ENCODE measurements at regions not wholly inside any gene's neighbourhood (a gene's known extent, or its start where the extent isn't known, plus 50 kb on each side); places are given as distances from the start of the nearest gene placed in this dataset.
"Not testable (repeated sequence)": the region's sequence is repeated elsewhere in the genome, so short reads cannot be mapped to it uniquely, and the experiment has no call there.

DNA sequence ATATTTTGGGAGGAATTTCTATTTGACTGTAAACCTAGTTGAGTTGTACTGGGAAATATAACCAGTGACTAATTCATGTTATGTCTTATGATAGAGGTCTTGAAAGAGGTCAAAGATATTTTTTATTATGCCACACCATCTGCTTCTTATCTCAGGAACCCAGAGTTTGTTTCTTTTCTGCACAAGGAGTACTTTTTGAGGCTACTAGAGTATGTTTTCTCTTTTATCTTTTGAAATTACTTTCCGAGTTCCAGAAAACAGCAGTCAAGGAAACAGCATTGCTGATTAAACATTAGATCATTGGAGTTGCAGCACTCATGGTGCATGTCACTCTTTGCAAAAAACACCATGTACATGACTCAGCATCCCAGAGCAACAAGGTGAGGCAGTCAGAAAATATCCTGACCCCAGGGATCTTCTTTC lies 645.8 kb upstream of the NR2F2 start:
- H3K9me3 ChIP-seq (ENCODE audit: control insufficient read depth, low read length), result no peaks in the 10 kb centered on the region
- H3K4me3 ChIP-seq (ENCODE audit: low read length), result no peak overlapping the region
- no peaks in the 10 kb centered on the region for H3K27me3 ChIP-seq (ENCODE audit: control insufficient read depth, insufficient read depth, low read length)
- no peaks in the 10 kb centered on the region for H3K36me3 ChIP-seq (ENCODE audit: control insufficient read depth, insufficient read depth, low read length)
- H3K4me1 ChIP-seq (ENCODE audit: control insufficient read depth, insufficient read depth, low read length), result no peaks in the 10 kb centered on the region
- H3K9ac ChIP-seq (ENCODE audit: low read length), result no peak overlapping the region

DNA sequence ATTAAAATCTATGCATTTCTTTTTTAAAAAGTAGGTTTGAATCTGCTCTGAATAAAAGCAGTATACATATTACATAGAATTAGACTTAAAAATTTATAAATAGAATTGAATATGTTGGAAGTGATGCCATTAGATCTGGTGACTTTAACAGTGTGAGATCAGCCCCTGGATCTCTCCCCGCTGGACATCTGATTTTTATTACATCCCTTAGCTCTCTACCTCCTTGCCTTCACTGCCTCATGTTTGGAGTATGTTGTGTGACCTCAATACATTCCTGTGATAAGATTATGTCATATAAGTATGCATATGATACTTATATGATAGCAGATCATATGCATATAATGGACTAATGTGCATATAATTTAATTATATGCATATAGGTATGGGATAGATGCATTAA lies 643.4 kb upstream of the NR2F2 start:
- H3K36me3 ChIP-seq (ENCODE audit: control insufficient read depth, insufficient read depth, low read length), result no peaks in the 10 kb centered on the region
- no peaks in the 10 kb centered on the region for H3K4me1 ChIP-seq (ENCODE audit: control insufficient read depth, insufficient read depth, low read length)
- no peaks in the 10 kb centered on the region for H3K27me3 ChIP-seq (ENCODE audit: control insufficient read depth, insufficient read depth, low read length)
- H3K4me3 ChIP-seq (ENCODE audit: low read length), result no peak overlapping the region
- H3K9me3 ChIP-seq (ENCODE audit: control insufficient read depth, low read length), result no peaks in the 10 kb centered on the region
- no peak overlapping the region for H3K9ac ChIP-seq (ENCODE audit: low read length)

- no peak overlapping the region for H3K4me3 ChIP-seq (ENCODE audit: low read length)
These were observed 642.8 kb upstream of the NR2F2 start for GRCh38 chr15:95687686-95688085.

DNA sequence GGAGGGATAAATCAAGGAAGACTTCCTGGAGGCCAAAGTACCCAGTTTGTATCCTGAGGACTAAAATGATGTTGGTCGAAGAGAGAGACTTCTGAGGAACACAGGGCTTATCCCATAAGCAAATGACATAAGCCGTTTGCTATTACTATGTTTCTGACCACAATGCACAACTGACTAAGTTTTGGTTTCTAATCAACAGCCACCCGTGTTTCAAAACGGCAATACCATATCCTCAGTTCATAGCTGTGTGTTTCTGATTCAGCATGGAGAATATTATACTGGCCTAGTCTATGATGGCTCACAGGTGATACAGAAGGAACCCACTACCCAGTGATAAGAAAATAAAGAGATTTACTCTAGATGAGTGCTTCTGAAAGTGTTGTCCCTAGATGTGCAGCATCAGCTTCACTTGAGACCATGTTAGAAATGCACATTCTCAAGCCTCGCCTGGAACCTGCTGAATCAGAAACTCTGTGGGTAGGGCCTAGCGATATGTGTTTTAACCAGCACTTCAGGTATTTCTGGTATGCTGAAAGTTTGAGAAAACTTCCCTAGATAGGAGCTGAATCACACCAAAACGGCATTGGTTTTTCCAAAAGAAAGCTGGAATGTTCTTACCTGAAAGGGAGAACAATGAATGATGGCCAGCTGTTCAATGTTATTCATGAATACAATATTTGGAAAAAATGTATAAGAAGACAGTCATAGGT lies 639.7 kb upstream of the NR2F2 start:
- Histone ChIP-seq H3K36me3 (ENCODE audit: control insufficient read depth, insufficient read depth, low read length) (no peaks in the 10 kb centered on the region), H3K9me3 (ENCODE audit: control insufficient read depth, low read length) (no peaks in the 10 kb centered on the region), H3K4me3 (ENCODE audit: low read length) (no peak overlapping the region), H3K9ac (ENCODE audit: low read length) (no peak overlapping the region), H3K4me1 (ENCODE audit: control insufficient read depth, insufficient read depth, low read length) (no peaks in the 10 kb centered on the region), H3K27me3 (ENCODE audit: control insufficient read depth, insufficient read depth, low read length) (no peaks in the 10 kb centered on the region)

More at GRCh38 chr15:95687686-95688085, 642.8 kb upstream of the NR2F2 start:
- Histone ChIP-seq H3K4me1 (ENCODE audit: control insufficient read depth, insufficient read depth, low read length) (no peaks in the 10 kb centered on the region), H3K36me3 (ENCODE audit: control insufficient read depth, insufficient read depth, low read length) (no peaks in the 10 kb centered on the region), H3K9ac (ENCODE audit: low read length) (no peak overlapping the region), H3K27me3 (ENCODE audit: control insufficient read depth, insufficient read depth, low read length) (no peaks in the 10 kb centered on the region), H3K9me3 (ENCODE audit: control insufficient read depth, low read length) (no peaks in the 10 kb centered on the region)

- no peaks in the 10 kb centered on the region for H3K27me3 ChIP-seq (ENCODE audit: control insufficient read depth, insufficient read depth, low read length)
- H3K36me3 ChIP-seq (ENCODE audit: control insufficient read depth, insufficient read depth, low read length), result no peaks in the 10 kb centered on the region
- H3K4me3 ChIP-seq (ENCODE audit: low read length), result no peak overlapping the region
- no peak overlapping the region for H3K9ac ChIP-seq (ENCODE audit: low read length)
- no peaks in the 10 kb centered on the region for H3K9me3 ChIP-seq (ENCODE audit: control insufficient read depth, low read length)
- no peaks in the 10 kb centered on the region for H3K4me1 ChIP-seq (ENCODE audit: control insufficient read depth, insufficient read depth, low read length)
These were observed 636.6 kb upstream of the NR2F2 start for GRCh38 chr15:95693917-95694316.

- H3K9ac ChIP-seq (ENCODE audit: low read length), result no peak overlapping the region
- no peaks in the 10 kb centered on the region for H3K36me3 ChIP-seq (ENCODE audit: control insufficient read depth, insufficient read depth, low read length)
- no peak overlapping the region for H3K4me3 ChIP-seq (ENCODE audit: low read length)
- H3K9me3 ChIP-seq (ENCODE audit: control insufficient read depth, low read length), result no peaks in the 10 kb centered on the region
- H3K4me1 ChIP-seq (ENCODE audit: control insufficient read depth, insufficient read depth, low read length), result no peaks in the 10 kb centered on the region
- no peaks in the 10 kb centered on the region for H3K27me3 ChIP-seq (ENCODE audit: control insufficient read depth, insufficient read depth, low read length)
These were observed 632.3 kb upstream of the NR2F2 start for GRCh38 chr15:95698230-95698629.

- Histone ChIP-seq H3K27me3 (ENCODE audit: control insufficient read depth, insufficient read depth, low read length) (no peaks in the 10 kb centered on the region), H3K4me1 (ENCODE audit: control insufficient read depth, insufficient read depth, low read length) (no peaks in the 10 kb centered on the region), H3K4me3 (ENCODE audit: low read length) (no peak overlapping the region), H3K9ac (ENCODE audit: low read length) (no peak overlapping the region), H3K36me3 (ENCODE audit: control insufficient read depth, insufficient read depth, low read length) (no peaks in the 10 kb centered on the region), H3K9me3 (ENCODE audit: control insufficient read depth, low read length) (no peaks in the 10 kb centered on the region)
These were observed 631.5 kb upstream of the NR2F2 start for GRCh38 chr15:95698951-95699350.

GRCh38 chr15:95699578-95699977 lies 630.9 kb upstream of the NR2F2 start:
- H3K9me3 ChIP-seq (ENCODE audit: control insufficient read depth, low read length), result no peaks in the 10 kb centered on the region
- H3K27me3 ChIP-seq (ENCODE audit: control insufficient read depth, insufficient read depth, low read length), result no peaks in the 10 kb centered on the region
- H3K9ac ChIP-seq (ENCODE audit: low read length), result no peak overlapping the region
- no peaks in the 10 kb centered on the region for H3K36me3 ChIP-seq (ENCODE audit: control insufficient read depth, insufficient read depth, low read length)
- no peak overlapping the region for H3K4me3 ChIP-seq (ENCODE audit: low read length)
- H3K4me1 ChIP-seq (ENCODE audit: control insufficient read depth, insufficient read depth, low read length), result no peaks in the 10 kb centered on the region

- H3K36me3 ChIP-seq (ENCODE audit: control insufficient read depth, insufficient read depth, low read length); H3K9me3 ChIP-seq (ENCODE audit: control insufficient read depth, low read length); H3K4me3 ChIP-seq (ENCODE audit: low read length): not testable (repeated sequence)
These were observed 629.8 kb upstream of the NR2F2 start for GRCh38 chr15:95700692-95701091.

DNA sequence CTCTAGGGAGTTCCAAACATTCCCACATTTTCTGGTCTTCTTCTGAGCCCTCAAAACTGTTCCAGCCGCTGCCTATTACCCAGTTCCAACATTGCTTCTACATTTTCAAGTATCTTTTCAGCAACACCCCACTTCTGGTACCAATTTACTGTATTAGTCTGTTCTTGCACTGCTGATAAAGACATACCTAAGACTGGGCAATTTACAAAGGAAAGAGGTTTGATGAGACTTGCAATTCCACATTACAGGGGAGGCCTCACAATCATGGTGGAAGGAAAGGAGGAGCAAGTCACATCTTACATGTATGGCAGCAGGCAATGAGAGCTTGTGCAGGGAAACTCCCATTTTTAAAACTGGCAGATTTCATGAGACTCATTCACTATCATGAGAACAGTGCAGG lies 629.1 kb upstream of the NR2F2 start:
- Histone ChIP-seq H3K36me3 (ENCODE audit: control insufficient read depth, insufficient read depth, low read length) (no peaks in the 10 kb centered on the region), H3K4me1 (ENCODE audit: control insufficient read depth, insufficient read depth, low read length) (no peaks in the 10 kb centered on the region), H3K4me3 (ENCODE audit: low read length) (no peak overlapping the region), H3K27me3 (ENCODE audit: control insufficient read depth, insufficient read depth, low read length) (no peaks in the 10 kb centered on the region), H3K9me3 (ENCODE audit: control insufficient read depth, low read length) (no peaks in the 10 kb centered on the region), H3K9ac (ENCODE audit: low read length) (no peak overlapping the region)

More at GRCh38 chr15:95700692-95701091, 629.8 kb upstream of the NR2F2 start:
- not testable (repeated sequence) for H3K27me3 ChIP-seq (ENCODE audit: control insufficient read depth, insufficient read depth, low read length); H3K9ac ChIP-seq (ENCODE audit: low read length); H3K4me1 ChIP-seq (ENCODE audit: control insufficient read depth, insufficient read depth, low read length)

GRCh38 chr15:95709959-95710695 lies 620.4 kb upstream of the NR2F2 start:
- H3K4me1 ChIP-seq (ENCODE audit: control insufficient read depth, insufficient read depth, low read length), result no peaks in the 10 kb centered on the region
- H3K27me3 ChIP-seq (ENCODE audit: control insufficient read depth, insufficient read depth, low read length), result no peaks in the 10 kb centered on the region
- H3K4me3 ChIP-seq (ENCODE audit: low read length), result no peak overlapping the region
- no peaks in the 10 kb centered on the region for H3K36me3 ChIP-seq (ENCODE audit: control insufficient read depth, insufficient read depth, low read length)
- no peaks in the 10 kb centered on the region for H3K9me3 ChIP-seq (ENCODE audit: control insufficient read depth, low read length)
- H3K9ac ChIP-seq (ENCODE audit: low read length), result no peak overlapping the region

DNA sequence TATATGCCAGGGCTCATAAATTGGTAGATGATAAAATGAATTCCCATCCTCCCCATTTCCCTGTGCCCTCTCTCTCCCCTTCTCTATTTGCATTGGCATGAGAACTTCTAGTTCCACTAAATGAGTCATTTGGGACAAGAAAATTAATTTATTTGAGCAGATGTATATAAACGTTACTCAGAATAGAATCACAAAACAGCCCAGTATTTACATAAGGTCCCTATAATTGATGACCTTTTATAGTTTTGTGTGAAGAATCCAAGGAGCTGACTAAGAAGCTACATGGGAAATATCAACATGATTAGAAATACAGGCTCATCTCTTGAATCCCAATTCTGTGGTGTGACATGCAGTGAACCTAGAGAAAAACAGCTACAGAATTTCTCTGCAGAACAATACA lies 617.7 kb upstream of the NR2F2 start:
- Histone ChIP-seq H3K9ac (ENCODE audit: low read length) (no peak overlapping the region), H3K4me3 (ENCODE audit: low read length) (no peak overlapping the region), H3K9me3 (ENCODE audit: control insufficient read depth, low read length) (no peaks in the 10 kb centered on the region), H3K36me3 (ENCODE audit: control insufficient read depth, insufficient read depth, low read length) (no peaks in the 10 kb centered on the region), H3K4me1 (ENCODE audit: control insufficient read depth, insufficient read depth, low read length) (no peaks in the 10 kb centered on the region), H3K27me3 (ENCODE audit: control insufficient read depth, insufficient read depth, low read length) (no peaks in the 10 kb centered on the region)

All from mucosa of stomach (tissue), 1 donor.